GM12872 (cell line): ENCODE measurements at regions not wholly inside any gene's neighbourhood (a gene's known extent, or its start where the extent isn't known, plus 50 kb on each side); places are given as distances from the start of the nearest gene placed in this dataset.
A peak's percentile ranks its signal among the peaks of the same experiment; 100 is the strongest.

ENCODE experiments used
- TF ChIP-seq, protein P1 (sequence below): IDR thresholded peaks from 3 replicates; pipeline ENCODE4 v1.5.1; 2011; ENCODE audit warnings: low read depth, mild to moderate bottlenecking, low read length, moderate library complexity; ENCODE audit not compliant: insufficient read depth

DNA sequence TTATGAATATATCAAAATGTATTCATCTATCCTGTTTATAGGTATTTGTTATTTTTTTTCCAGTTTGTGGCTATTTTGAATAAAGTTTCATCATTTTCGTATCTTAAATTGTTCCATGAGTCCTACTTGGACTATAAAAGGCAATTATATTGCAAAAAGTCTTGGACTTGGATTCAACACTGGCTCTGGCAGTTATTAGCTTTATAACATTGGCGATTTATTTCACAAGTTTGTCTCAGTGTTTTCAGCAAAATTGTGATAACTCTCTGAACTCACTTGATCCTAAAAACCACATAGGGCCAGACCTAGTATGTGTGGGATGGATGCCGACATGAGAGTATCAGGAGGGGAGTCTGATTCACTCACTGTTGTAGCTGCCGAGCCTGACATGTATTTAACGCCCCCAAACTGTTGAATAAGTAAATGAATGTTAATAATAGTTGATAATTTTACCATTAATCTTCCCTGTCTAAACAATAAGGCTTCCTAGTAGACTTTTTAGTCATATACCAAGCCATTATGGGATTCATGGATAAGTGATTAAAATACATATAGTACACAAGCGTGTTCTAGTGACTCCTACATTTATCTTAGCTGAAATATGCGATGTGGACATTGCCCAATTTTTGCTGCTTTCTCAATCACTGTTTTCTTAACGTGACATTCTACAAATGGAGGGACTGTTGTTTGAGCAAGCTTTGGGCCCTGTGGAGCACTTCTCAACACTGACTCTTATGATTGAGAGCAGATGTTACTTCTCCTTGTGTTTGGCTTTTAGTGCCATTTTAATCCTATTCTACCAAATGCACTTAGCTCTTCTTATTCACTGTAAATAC is 907.6 kb downstream of the EPHA4 start:
- TF ChIP-seq, protein P1, sequence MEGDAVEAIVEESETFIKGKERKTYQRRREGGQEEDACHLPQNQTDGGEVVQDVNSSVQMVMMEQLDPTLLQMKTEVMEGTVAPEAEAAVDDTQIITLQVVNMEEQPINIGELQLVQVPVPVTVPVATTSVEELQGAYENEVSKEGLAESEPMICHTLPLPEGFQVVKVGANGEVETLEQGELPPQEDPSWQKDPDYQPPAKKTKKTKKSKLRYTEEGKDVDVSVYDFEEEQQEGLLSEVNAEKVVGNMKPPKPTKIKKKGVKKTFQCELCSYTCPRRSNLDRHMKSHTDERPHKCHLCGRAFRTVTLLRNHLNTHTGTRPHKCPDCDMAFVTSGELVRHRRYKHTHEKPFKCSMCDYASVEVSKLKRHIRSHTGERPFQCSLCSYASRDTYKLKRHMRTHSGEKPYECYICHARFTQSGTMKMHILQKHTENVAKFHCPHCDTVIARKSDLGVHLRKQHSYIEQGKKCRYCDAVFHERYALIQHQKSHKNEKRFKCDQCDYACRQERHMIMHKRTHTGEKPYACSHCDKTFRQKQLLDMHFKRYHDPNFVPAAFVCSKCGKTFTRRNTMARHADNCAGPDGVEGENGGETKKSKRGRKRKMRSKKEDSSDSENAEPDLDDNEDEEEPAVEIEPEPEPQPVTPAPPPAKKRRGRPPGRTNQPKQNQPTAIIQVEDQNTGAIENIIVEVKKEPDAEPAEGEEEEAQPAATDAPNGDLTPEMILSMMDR: no peak

DNA sequence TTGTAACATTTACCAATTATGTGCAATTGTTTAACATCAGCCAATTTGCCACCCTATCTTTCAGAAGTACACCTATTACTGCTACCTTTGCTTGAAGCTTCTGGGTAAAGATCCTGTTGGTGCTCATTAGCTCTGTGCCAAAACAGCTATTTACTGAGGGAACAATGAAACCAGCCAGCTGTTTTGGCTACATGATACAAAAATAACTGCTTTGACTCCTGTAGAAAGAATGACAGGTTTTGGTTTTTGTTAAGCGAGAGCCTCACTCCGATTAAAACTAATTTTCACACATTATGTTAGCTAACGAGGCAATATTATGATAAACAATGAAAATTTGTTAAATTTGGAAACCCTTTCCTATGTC is 907.0 kb downstream of the EPHA4 start:
- TF ChIP-seq, protein P1: no peak

DNA sequence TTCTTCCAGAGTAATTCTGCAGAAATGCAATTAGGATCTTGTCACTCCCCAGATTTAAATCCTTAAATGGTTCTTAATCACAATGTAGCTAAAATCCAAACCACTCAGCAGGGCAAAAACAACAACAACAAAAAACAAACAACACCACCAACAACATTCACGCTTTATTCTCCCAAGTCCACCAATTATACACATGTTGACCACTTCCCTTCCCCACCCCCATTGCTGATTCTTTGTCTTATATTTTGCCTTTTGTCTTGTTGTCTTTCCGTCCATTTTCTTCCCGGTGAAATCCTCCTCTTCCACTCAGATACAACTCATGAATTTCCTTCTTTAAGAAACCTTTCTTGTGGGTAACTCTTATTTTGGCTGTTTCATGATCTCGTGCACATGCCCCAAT is 902.8 kb downstream of the EPHA4 start:
- TF ChIP-seq, protein P1: no peak

DNA sequence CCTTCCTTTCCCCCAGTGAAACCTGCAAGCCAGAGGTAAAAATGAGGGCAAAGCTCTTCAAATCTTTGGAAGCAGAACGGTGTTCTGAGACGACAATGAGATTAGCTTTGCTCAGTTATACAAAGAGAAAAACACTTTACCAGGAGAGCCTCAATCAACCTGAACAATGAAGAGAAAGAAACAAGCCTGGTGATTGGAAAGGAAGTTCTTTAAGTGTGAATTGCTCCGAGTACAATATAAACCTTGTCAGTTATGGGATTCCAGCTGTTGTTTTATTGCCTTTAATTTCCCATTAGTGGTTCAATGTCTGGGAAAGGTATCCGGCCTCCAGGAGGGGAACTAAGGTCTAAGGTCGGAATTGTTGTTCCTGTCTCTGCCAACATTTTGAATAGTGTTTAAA is 901.6 kb downstream of the EPHA4 start:
- TF ChIP-seq, protein P1: no peak

DNA sequence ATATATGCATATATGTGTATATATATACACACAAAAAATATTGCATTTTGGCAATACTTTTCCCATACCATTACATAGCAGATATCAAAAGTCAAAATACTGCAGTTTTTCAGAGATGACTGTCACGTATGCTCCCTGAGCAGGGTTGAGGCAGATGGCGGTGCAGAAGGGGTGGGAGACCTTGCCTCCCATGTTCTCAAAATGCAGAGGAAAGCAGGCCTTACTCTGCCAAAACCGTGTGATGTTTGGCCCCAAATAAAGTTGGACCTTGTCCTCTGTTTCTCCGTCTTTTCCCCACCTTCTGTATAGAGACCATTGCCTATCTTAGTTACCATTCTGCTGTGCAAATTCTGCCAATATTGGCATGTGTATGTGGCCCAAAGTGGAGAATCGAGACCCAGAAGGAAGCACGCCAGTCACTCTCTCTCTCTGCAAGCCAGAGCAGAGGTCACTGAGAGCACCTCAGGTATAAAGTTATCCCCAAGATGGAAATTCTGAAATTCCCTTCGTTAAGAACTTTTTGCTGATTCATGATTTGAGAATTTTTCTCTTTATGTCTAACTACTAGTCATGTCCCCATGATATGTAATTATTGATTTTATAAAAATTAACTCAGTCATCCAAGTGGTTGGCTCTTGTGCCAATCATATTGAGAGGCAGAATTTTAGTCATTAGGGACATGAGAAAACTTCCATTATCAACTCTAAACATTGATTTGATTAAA is 898.8 kb downstream of the EPHA4 start:
- TF ChIP-seq, protein P1: no peak

DNA sequence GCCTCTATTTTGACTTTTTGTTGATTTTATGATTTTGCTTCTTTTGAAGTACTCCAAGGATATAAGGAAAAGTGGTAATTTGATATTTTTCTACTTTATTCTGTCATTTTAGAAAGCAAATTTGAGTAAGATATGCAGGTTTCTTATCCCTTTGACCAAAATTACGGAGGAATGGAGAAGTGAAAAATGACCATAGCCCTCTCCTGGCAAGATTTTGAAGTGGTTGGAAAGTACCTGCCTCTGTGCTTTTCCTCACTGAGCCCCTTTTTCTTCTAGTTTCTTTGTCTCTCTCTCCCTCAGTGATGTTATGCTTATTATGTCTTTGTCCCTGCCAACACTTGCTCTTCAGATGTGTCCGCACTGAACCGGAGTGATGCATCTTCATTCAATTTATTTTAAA is 898.1 kb downstream of the EPHA4 start:
- TF ChIP-seq, protein P1: 0 out of 3 replicates have a peak, but pooled peaks have one; percentile 11

DNA sequence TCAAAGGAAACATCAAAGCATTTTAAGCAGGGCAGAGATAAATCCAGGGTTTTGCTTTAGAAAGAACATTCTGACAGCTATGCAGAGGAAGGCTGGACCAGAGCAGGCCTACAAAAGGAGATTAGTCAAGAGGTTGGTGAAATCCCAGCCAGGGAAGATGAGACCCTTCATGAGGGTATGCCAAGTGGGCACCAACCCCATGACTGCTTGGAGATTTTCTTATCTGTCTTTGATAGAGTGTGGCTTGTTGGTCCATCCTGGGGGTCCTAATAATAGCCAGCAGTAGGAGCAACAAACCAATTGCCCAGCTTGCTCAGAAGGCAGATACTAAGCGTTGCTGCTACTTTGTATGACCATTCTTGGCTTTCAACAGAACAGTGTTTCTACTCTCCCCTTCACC is 895.4 kb downstream of the EPHA4 start:
- TF ChIP-seq, protein P1: no peak
